ENCODE measurements at regions not wholly inside any gene's neighbourhood (a gene's known extent, or its start where the extent isn't known, plus 50 kb on each side); places are given as distances from the start of the nearest gene placed in this dataset.
"Not testable (repeated sequence)": the region's sequence is repeated elsewhere in the genome, so short reads cannot be mapped to it uniquely, and the experiment has no call there.

DNA sequence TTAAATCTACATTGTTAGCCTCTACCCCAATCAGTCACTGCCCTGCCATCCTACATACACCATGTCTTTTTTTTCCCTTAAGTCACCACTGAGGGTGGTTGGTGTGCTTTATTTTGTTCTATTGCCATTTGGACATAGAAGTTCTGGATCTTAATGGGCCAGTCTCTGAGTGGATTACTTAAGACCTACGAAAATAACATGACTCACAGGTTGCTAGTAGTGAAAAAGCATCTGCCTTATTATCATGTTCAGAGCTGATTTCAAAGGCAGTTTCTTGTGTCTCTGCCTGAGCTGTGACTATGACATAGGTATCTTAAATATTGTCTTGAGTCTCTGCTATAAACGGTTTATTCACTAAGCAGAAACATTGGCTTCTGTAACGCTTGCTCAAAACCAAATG, 410.8 kb downstream of the MDFIC start:
- DNase-seq = no peak

GRCh38 chr7:115329006-115329405, 407.1 kb downstream of the MDFIC start:
- DNase-seq = no peak

DNA sequence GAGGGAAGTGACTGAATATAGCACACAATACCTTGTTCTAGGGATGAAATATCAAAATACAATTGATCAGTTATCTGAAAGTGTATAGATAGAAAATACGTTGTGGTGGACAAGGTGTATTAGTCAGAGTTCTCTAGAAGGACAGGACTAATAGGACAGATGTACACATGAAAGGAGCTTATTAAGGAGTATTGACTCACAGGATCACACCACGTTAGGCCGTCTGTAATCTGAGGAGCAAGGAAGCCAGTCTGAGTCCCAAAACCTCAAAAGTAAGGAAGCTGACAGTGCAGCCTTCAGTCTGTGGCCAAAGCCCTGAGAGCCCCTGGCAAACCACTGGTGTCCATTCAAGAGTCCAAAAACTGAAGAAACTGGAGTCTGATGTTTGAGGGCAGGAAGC, 406.1 kb downstream of the MDFIC start:
- DNase-seq = no peak

DNA sequence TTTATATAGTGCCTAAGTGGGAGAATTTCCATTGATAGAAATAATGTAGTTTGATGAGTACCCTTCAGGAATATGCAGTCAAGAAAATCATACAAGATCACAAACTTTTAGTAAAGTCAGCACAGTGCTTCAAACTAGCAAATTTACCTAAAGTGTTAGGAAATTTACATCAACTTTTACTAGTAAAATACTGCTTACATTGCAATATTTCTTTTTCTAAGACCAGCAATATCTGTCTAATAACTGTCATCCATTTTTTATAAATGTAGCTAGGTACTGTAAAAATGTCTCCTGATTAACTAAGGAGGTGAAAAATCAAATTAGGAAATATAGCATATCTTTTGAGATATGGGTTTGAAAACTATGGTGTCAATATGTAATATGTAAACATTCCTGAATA, 405.4 kb downstream of the MDFIC start:
- DNase-seq = no peak

- no peak for DNase-seq
Observed at GRCh38 chr7:115319541-115319940, 397.6 kb downstream of the MDFIC start.

- DNase-seq = not testable (repeated sequence)
Observed at GRCh38 chr7:115310316-115310715, 388.4 kb downstream of the MDFIC start.

- no peak for DNase-seq
Observed at GRCh38 chr7:115306586-115306985, 384.7 kb downstream of the MDFIC start.

- DNase-seq = no peak
Observed at GRCh38 chr7:115300231-115300870, 378.5 kb downstream of the MDFIC start.

DNA sequence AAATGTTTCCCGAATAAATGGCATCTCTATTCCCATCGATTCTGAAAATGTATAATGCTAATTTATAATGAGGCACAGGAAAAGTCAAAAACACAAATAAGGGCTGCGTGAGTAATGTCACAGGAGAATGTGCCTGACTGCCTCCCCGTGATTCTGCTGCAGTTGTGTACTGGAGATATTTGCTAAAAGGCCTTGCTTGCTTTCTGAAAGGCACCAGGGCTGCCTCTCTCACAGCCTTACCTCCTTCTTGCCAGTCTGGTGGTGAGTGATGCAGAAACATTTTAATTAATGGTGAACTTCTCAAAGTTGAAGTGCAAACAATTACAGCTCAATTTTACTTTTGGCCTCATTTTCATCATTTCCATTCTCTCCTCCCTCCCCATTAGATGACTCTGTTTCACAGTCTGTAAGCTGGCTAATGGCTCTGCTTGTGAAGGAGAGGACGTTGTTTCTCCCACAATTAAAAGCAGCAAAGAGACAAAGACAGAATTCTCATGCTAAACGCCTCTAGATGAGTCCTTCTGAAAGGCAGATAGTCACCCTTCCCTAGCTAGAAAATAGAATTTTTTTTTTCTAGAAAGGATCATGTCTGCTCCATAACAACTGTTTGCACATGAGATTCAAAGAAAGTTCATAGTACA, 377.6 kb downstream of the MDFIC start:
- DNase-seq = no peak

- DNase-seq = no peak
Observed at GRCh38 chr7:115297656-115298055, 375.8 kb downstream of the MDFIC start.

DNA sequence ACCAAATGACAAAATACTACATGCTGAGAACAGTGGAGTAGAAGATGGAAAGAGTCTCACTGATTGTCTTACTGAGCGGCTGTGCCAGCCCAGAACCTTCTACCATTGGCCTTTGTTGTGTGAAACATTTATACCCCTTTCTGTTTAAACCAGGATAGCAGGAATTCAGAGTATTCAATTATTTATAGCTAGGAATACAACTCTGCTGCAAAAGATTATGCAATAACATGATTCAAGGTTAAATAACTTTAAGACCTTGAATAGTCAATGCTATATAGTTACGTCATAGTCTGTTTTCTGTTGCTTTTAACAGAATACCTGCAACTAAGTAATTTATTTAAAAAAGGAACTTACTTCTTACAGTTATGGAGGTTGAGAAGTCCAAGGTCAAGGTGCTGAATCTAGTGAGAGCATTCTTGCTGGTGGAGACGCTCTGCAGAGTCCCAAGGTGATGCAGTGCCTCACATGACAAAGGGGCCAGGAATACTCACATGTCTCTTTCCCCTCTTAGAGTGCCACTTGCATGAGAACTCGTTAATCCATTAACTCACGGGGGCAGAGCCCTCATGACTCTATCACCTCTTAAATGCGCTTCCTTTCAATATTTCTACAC, 371.8 kb downstream of the MDFIC start:
- no peak for DNase-seq

DNA sequence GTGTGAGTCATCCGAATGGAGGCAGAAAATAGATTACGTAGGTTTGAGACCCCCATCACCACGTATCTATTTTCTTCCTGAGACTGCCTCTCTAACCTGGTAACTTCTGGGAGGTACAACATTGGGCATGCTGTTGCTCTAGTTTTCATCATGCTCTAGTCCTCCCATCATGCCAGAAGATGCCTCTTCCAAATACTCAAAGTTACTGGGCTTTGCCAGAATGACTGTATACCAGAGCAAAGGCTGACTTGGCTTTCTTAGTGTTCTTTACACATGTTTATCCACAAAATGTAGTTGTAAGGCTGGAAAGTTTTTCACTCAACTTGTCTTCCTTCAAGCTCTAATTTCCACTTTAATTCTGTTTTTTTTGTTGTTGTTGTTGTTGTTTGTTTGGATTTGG, 370.5 kb downstream of the MDFIC start:
- DNase-seq = no peak

DNA sequence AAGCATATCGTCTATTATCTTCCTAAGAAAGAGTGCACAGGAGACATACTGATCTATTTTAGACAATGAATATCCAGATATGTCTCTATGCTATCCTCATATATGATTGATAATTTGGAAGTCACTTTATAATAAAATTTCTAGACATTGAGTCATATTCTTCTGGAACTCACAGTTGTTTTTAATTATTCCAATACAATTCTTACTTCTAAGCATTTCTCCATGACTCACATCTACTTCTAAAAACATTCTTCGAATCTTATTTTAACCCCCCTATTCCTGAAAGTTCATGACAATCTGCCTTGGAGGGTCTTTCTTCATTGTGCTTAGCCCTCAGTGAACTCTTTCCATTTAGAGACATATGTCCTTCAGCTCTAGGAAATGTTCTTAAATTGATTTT, 368.1 kb downstream of the MDFIC start:
- DNase-seq = no peak

- no peak for DNase-seq
Observed at GRCh38 chr7:115276791-115277190, 354.9 kb downstream of the MDFIC start.

- DNase-seq = not testable (repeated sequence)
Observed at GRCh38 chr7:115273855-115274254, 352.0 kb downstream of the MDFIC start.

GRCh38 chr7:115273139-115273772, 351.4 kb downstream of the MDFIC start:
- DNase-seq = no peak

DNA sequence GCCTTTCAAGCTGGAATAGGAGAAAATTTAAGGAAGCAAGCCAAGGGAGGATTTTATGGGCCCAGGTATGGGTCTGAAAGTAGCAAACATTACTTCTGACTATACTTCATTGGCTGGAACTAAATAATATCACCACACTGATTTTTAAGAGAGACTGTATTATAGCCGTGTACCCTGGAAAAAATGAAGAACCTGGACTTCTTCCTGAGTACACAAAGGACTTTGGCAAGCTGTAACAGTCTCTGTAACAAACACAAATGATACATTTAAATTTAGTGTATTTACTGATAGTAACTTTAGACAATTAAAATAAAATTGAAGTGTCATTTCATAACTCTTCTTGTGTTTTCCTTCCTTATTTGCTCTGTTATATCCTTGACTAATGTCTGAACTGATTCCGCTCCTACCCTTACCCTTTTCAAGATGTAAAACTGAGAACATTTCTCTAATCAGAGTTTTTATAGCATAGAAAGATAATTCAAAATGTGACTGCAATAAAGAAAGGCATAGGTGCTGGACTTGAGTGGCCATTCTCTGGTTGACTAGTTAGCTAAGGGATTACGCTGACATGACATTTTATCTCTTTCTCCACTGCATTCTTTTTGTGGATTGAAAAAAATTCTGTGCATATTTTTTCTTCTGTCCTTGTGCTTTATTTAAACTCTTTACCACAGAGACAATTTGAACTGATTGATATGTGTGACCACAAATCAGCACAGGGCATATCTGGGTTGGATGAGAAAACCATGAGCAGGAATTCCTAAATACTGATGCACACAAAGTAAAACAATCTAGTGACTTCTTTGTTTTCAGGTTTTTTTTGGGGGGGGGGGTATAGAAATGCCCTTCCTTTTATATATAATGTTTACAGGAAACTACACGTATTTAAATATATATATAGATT, 349.7 kb downstream of the MDFIC start:
- no peak for DNase-seq

GRCh38 chr7:115269486-115269885, 347.6 kb downstream of the MDFIC start:
- no peak for DNase-seq

DNA sequence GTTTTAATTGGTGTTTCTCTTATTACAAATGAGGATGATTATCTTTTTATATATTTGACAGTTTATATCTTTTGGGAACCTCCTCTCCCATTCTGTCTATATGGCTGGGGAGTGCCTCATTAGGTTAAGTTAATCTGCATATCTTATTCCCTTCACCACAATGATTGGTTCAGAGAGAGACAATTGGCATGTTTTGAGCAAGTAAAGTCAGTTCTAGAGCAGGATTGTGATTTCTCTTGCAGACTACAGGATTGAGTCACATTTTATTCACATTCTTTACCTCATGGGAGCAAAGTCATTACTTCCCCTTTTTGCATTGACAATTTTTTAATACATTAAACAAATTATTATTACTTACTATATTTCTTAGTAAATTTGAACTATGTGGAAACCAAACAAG, 345.6 kb downstream of the MDFIC start:
- no peak for DNase-seq

DNA sequence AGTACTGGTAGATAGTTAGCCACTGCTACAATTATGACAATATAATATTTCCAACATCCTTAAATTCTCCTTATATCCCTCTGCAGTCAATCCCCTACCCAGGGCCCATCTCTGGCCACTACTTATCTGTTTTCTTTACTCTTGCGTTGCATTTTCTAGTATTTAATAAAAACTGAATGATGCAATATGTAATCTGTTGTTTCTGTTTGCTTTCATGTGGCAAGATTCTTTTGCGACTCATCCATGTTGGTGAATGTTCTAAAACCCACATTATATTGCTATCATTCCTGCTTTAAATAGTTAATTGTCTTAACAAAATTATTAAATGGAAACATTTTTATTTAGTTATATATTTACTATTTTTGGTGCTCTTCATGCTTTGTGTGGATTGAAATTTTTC, 338.5 kb downstream of the MDFIC start:
- no peak for DNase-seq

DNA sequence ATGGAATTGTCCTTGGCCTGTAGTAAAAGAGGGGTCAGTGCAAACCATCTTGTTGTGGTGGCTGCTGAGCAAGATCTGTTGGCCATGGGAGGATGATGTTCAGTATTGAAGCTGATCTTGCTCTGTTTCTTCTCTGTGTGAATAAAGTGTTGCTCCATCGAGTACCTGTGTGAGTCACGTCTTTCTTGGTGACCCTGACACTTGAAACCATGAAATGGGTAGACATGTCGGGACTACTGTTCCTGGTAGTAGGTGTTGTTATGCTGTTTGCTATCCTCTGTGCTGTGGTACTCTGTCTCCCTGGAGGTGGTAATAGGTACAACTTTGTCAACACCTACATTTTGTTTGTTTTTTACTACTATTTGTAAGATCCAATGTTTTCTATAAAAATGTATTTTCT, 330.6 kb downstream of the MDFIC start:
- no peak for DNase-seq

DNA sequence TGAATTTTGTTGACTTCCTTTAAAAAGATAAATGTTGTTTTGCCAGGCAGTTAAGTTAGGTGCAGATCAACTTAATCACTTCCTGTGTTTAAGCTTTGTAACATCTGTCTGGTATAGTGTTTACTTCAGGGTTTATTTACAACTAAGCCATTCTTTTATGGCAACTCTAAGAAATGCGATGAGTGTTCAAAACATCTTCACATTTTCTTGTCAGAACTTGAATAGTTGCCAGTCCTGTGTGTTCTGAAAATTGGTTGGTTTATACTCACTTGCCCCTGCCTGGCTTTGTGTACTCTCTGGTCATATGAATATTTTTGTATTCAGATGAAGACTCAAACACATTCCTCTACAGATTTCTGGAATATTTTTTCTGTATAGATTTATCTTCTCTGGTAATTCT, 327.2 kb downstream of the MDFIC start:
- no peak for DNase-seq

- DNase-seq = no peak
Observed at GRCh38 chr7:115241151-115241550, 319.3 kb downstream of the MDFIC start.
